Renal cortex interstitium (tissue), 11 donors: ENCODE measurements at regions not wholly inside any gene's neighbourhood (a gene's known extent, or its start where the extent isn't known, plus 50 kb on each side); places are given as distances from the start of the nearest gene placed in this dataset.
"Not testable (repeated sequence)": the region's sequence is repeated elsewhere in the genome, so short reads cannot be mapped to it uniquely, and the experiment has no call there.

ENCODE experiments used
- DNase-seq, 11 donors: peaks; one replicate each; pipeline ENCODE4 v3.0.0-alpha.2; 2013; ENCODE audit warnings: low read depth in 9 of 11, low spot score in 4 of 11; ENCODE audit errors: extremely low read depth in 1 of 11

GRCh38 chr17:47066841-47067682, 88.0 kb upstream of the RPRML start:
- peak; percentile 68 to 88 (median 79) for DNase-seq

- DNase-seq, result no peak
Measured at GRCh38 chr17:47066095-47066494, 87.0 kb upstream of the RPRML start.

- DNase-seq, result no peak
Measured at GRCh38 chr17:47064684-47065083, 85.6 kb upstream of the RPRML start.

GRCh38 chr17:47063475-47063874, 84.4 kb upstream of the RPRML start:
- no peak for DNase-seq

- DNase-seq, result not testable (repeated sequence)
Measured at GRCh38 chr17:47062851-47063250, 83.8 kb upstream of the RPRML start.

GRCh38 chr17:47060005-47060404, 81.0 kb upstream of the RPRML start:
- not testable (repeated sequence) for DNase-seq

- no peak for DNase-seq
Measured at GRCh38 chr17:47057830-47058229, 78.8 kb upstream of the RPRML start.

- DNase-seq, result not testable (repeated sequence)
Measured at GRCh38 chr17:47057279-47057678, 78.2 kb upstream of the RPRML start.

GRCh38 chr17:47056687-47057086, 77.6 kb upstream of the RPRML start:
- DNase-seq, result not testable (repeated sequence)
